ENCODE measurements at regions not wholly inside any gene's neighbourhood (a gene's known extent, or its start where the extent isn't known, plus 50 kb on each side); places are given as distances from the start of the nearest gene placed in this dataset.

DNA sequence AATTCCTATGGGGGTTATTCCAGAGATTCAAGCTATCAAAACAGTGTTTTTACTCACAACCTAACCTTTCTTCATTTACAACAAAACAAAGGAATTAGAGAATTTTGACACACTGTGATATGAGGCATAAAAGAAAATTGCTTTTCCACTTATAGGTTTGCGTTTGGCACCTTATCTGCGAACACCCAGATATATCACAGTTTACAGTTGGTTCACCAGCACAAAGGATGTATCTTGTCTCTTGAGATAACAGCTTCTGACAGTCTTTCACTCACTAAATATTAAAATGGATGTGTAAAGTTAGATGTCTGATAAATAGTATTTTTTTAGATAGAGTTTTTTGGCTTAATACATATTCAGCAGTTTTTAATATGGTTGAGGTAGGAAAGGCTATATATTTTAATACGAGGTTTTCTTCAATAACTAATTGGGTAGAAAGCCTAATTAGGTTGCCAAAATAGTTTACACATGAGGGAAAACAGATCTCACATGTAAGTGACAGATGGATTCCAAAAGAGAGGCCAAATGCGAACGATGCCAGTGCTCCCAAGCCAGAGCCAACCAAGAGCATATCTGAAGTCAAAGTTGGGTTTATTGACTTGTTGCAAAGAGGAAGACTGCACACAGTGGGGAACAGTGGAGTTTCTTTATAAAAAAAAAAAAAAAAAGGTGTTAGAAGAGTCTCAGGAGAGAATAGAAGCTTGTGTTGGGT, 1495.2 kb downstream of the MAT2B start:
- TF ChIP-seq, protein P1, sequence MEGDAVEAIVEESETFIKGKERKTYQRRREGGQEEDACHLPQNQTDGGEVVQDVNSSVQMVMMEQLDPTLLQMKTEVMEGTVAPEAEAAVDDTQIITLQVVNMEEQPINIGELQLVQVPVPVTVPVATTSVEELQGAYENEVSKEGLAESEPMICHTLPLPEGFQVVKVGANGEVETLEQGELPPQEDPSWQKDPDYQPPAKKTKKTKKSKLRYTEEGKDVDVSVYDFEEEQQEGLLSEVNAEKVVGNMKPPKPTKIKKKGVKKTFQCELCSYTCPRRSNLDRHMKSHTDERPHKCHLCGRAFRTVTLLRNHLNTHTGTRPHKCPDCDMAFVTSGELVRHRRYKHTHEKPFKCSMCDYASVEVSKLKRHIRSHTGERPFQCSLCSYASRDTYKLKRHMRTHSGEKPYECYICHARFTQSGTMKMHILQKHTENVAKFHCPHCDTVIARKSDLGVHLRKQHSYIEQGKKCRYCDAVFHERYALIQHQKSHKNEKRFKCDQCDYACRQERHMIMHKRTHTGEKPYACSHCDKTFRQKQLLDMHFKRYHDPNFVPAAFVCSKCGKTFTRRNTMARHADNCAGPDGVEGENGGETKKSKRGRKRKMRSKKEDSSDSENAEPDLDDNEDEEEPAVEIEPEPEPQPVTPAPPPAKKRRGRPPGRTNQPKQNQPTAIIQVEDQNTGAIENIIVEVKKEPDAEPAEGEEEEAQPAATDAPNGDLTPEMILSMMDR (IDR thresholded peaks at IDR 0.05; ENCODE audit: low read depth, low read length) = no peak
- no peak overlapping the region for H3K4me3 ChIP-seq (ENCODE audit: low read depth, low read length)
- no peaks in the 10 kb centered on the region for H3K27me3 ChIP-seq
- no peaks in the 10 kb centered on the region for H3K36me3 ChIP-seq
- H3K9me3 ChIP-seq = no peaks in the 10 kb centered on the region
- no peak for DNase-seq
- no peaks in the 10 kb centered on the region for H3K4me1 ChIP-seq

DNA sequence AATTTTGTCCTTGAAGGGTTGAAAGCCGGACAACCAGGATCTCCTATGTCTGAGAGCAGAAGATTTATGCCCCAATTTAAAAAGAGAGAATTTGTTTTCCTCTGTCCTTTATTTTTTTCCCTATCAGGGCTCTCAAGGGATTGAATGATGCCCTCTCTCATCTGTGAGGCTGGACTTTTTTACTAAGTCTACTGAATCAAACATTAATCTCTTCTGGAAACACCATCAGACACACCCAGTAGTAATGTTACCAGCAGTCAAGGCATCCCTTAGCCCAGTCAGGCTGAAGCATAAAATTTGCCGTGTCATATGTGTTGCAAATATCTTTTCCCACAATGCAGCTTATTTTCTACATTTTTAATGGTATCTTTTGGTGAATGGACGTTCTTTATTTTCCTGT, 1497.9 kb downstream of the MAT2B start:
- Histone ChIP-seq H3K9me3 (no peaks in the 10 kb centered on the region), H3K36me3 (no peaks in the 10 kb centered on the region), H3K4me3 (ENCODE audit: low read depth, low read length) (no peak overlapping the region), H3K27me3 (no peaks in the 10 kb centered on the region), H3K4me1 (no peaks in the 10 kb centered on the region)
- TF ChIP-seq, protein P1 (IDR thresholded peaks at IDR 0.05; ENCODE audit: low read depth, low read length) = no peak
- no peak for DNase-seq

DNA sequence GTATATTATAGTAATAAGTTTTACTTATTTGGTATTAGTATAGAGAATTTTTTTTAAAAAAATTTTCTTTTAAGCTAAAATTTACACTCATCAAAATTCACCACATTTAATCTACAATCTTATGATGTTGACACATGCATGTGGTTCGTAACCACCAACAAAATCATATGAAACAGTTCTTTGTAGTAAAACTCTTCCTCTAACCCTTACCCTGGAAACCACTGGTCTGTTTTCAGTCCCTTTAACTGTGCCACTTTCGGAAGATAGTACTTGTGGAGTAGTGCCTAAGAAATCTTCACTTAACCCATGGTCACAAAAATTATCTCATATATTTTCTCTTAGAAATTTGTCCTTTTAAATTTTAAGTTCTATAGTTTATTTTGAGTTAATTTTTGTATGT, 1498.8 kb downstream of the MAT2B start:
- Histone ChIP-seq H3K27me3 (no peaks in the 10 kb centered on the region), H3K4me3 (ENCODE audit: low read depth, low read length) (no peak overlapping the region), H3K9me3 (no peaks in the 10 kb centered on the region), H3K4me1 (no peaks in the 10 kb centered on the region), H3K36me3 (no peaks in the 10 kb centered on the region)
- no peak for DNase-seq
- TF ChIP-seq, protein P1 (IDR thresholded peaks at IDR 0.05; ENCODE audit: low read depth, low read length) = no peak

DNA sequence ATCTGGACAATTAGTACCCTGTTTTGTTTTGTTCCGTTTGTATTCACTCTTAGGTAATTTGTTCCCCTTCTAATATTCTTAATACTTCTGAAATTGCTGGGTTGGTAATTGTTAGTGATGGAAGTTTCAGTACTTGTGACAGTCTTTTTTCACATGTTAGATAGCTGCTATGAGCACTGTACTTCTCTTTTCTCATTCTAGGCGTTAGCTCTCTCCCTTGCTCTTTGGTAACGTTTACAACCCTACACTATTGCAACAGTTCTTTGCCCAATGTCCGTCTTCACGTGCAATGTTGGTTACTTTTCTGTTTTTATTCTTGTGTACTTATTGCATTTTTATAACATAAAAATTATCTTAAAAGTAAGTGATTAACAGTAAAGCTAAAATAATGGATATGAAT, 1509.0 kb downstream of the MAT2B start:
- Histone ChIP-seq H3K4me3 (ENCODE audit: low read depth, low read length) (no peak overlapping the region), H3K36me3 (no peaks in the 10 kb centered on the region), H3K27me3 (no peaks in the 10 kb centered on the region), H3K4me1 (no peaks in the 10 kb centered on the region), H3K9me3 (no peaks in the 10 kb centered on the region)
- DNase-seq = no peak
- TF ChIP-seq, protein P1 (IDR thresholded peaks at IDR 0.05; ENCODE audit: low read depth, low read length) = no peak

DNA sequence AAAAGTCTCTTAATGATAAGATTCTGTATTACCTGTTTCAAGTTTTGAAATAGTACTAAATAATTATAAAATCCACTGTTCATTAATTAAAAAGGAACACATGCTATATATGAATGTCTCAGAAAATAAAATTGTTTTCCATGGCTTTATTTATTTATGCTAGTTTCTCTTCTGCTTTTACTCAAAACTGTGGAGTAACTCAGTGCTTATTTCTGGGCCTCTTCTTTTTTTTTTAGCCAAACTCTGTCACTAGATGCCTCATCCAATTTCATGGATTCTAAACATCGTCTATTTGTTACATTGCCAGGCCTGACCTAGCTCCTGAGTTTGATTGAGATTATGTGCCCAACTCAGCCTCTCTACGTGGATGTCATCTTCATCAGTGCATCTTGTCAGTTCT, 1509.7 kb downstream of the MAT2B start:
- Histone ChIP-seq H3K9me3 (no peaks in the 10 kb centered on the region), H3K27me3 (no peaks in the 10 kb centered on the region), H3K4me1 (no peaks in the 10 kb centered on the region), H3K36me3 (no peaks in the 10 kb centered on the region), H3K4me3 (ENCODE audit: low read depth, low read length) (no peak overlapping the region)
- DNase-seq = no peak
- TF ChIP-seq, protein P1 (IDR thresholded peaks at IDR 0.05; ENCODE audit: low read depth, low read length) = no peak

DNA sequence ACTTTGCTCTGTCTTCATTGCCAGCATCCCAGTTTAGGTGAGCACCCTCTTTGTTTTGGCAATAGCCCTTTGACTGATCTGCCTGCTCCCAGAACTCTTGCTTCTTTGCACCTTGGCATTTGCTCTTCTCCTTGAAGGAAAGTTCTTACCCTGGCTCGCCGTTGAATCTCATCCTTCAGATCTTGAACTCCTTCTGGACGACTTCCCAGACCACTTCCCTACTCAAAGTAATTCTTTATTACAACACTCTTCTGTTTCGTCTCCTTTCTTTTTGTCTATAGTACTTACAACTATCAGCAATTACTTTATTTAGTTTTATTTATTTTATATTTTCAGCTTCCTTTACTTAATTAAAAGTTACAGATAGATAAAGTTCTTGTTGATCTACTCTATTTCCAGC, 1510.1 kb downstream of the MAT2B start:
- Histone ChIP-seq H3K4me3 (ENCODE audit: low read depth, low read length) (no peak overlapping the region), H3K27me3 (no peaks in the 10 kb centered on the region), H3K36me3 (no peaks in the 10 kb centered on the region), H3K9me3 (no peaks in the 10 kb centered on the region), H3K4me1 (no peaks in the 10 kb centered on the region)
- no peak for DNase-seq
- TF ChIP-seq, protein P1 (IDR thresholded peaks at IDR 0.05; ENCODE audit: low read depth, low read length) = no peak

All from BE2C (cell line).